HCT116 (cell line): ENCODE measurements at regions not wholly inside any gene's neighbourhood (a gene's known extent, or its start where the extent isn't known, plus 50 kb on each side); places are given as distances from the start of the nearest gene placed in this dataset.

Experiments
- ATAC-seq: fragments of 200-7000 bp; cut with Tn5 transposase; 2 replicates; pipeline ENCODE4 v1.9.1; 2020; ENCODE audit warnings: mild to moderate bottlenecking, moderate library complexity
- BruUV-seq: library from RNA; stranded (reverse); fragments of 400-500 nt; replicated peaks from 2 replicates; lab custom pipeline; 2021; lab: Mats Ljungman, UMichigan
- CTCF ChIA-PET: fragments of 300-600 bp; sonication (Branson Sonifier 250); formaldehyde crosslinking; loops from one replicate; lab custom pipeline; 2021; ENCODE audit warnings: antibody characterized with exemption; lab: Charles Lee
- POLR2A ChIA-PET: fragments of 300-600, 350-600 bp; sonication (Branson Sonifier 250); formaldehyde crosslinking; loops from one replicate; lab custom pipeline; 2021; ENCODE audit warnings: antibody characterized with exemption; lab: Charles Lee
- RAD21 ChIA-PET, 2 experiments: fragments of 300-600 bp; sonication (Branson Sonifier 250); formaldehyde crosslinking; loops; one replicate each; lab custom pipeline; 2023; ENCODE audit warnings: low total read pairs in 2 of 2; ENCODE audit not compliant: uncharacterized antibody in 2 of 2, unreplicated experiment in 2 of 2, low non-redundant PET in 1 of 2; lab: Charles Lee
- DNase-seq: peaks from one replicate; pipeline ENCODE4 v3.0.0-alpha.2; 2010; ENCODE audit warnings: low read depth, low spot score
- H2AFZ ChIP-seq: fragments of 200-600 bp; shearing (Covaris generic), sonication (generic); 2 replicates; pipeline ENCODE4 v1.6.1; 2017; ENCODE audit warnings: low read depth, mixed run types, mixed read lengths, antibody characterized with exemption, low read length; ENCODE audit not compliant: poor library complexity, severe bottlenecking
- H3K27ac ChIP-seq: 2 replicates; pipeline ENCODE4 v1.5.1; 2012; ENCODE audit warnings: low read depth, low read length
- H3K27me3 ChIP-seq: fragments of 200-600 bp; sonication (generic); 2 replicates; pipeline ENCODE4 v1.6.1; 2016; ENCODE audit warnings: mixed run types, low read length, mixed read lengths; ENCODE audit not compliant: insufficient read depth
- H3K36me3 ChIP-seq, 2 experiments: fragments of 200-500 bp in 1 of 2; fragments of 200-600 bp in 1 of 2; sonication (Bioruptor generic) in 1 of 2; sonication (generic) in 1 of 2; 2 replicates each; pipeline versions ENCODE4 v1.5.1 to v1.6.1; 2014 to 2016; ENCODE audit warnings: low read length in 2 of 2, inconsistent platforms in 1 of 2, mixed read lengths in 1 of 2, mixed run types in 1 of 2; ENCODE audit not compliant: insufficient read depth in 2 of 2, control insufficient read depth in 1 of 2
- H3K4me1 ChIP-seq, 2 experiments: fragments of 200-600 bp in 1 of 2; sonication (generic) in 1 of 2; 2 replicates each; pipeline versions ENCODE4 v1.5.1 to v1.6.1; 2012 to 2017; ENCODE audit warnings: low read length in 2 of 2, inconsistent platforms in 1 of 2, mild to moderate bottlenecking in 1 of 2, mixed read lengths in 1 of 2, mixed run types in 1 of 2, moderate library complexity in 1 of 2; ENCODE audit not compliant: insufficient read depth in 2 of 2, control insufficient read depth in 1 of 2
- H3K4me2 ChIP-seq: fragments of 200-600 bp; sonication (generic); 2 replicates; pipeline ENCODE4 v1.6.1; 2017; ENCODE audit warnings: mixed run types, low read length, mixed read lengths
- H3K4me3 ChIP-seq, 2 experiments: fragments of 200-600 bp in 1 of 2; sonication (generic) in 1 of 2; replicated peaks in 1 of 2; 2 replicates each; pipeline ENCODE4 v1.5.1; 2011 to 2016; ENCODE audit warnings: low read length in 2 of 2, control low read depth in 1 of 2, low read depth in 1 of 2, mild to moderate bottlenecking in 1 of 2, mixed read lengths in 1 of 2, mixed run types in 1 of 2
- H3K79me2 ChIP-seq: fragments of 200-600 bp; sonication (generic); 2 replicates; pipeline ENCODE4 v1.6.1; 2017; ENCODE audit warnings: mild to moderate bottlenecking, mixed run types, low read length, moderate library complexity, mixed read lengths; ENCODE audit not compliant: insufficient read depth
- H3K9ac ChIP-seq: fragments of 200-600 bp; sonication (generic); 2 replicates; pipeline ENCODE4 v1.6.1; 2016; ENCODE audit warnings: low read length, mixed read lengths
- H3K9me2 ChIP-seq: fragments of 200-600 bp; sonication (generic), shearing (Covaris generic); 2 replicates; pipeline ENCODE4 v1.6.1; 2017; ENCODE audit warnings: mixed run types, mild to moderate bottlenecking, moderate library complexity; ENCODE audit not compliant: insufficient read depth
- H3K9me3 ChIP-seq, 2 experiments: fragments of 200-500 bp in 1 of 2; fragments of 200-600 bp in 1 of 2; sonication (Bioruptor generic) in 1 of 2; sonication (generic) in 1 of 2; 2 replicates each; pipeline ENCODE4 v1.6.1; 2014 to 2017; ENCODE audit warnings: low read length in 2 of 2, mixed read lengths in 2 of 2, inconsistent platforms in 1 of 2, low read depth in 1 of 2, mild to moderate bottlenecking in 1 of 2, mixed run types in 1 of 2, moderate library complexity in 1 of 2; ENCODE audit not compliant: control insufficient read depth in 1 of 2, insufficient read depth in 1 of 2
- H4K20me1 ChIP-seq: fragments of 200-600 bp; sonication (generic), shearing (Covaris generic); 2 replicates; pipeline ENCODE4 v1.6.1; 2017; ENCODE audit warnings: mixed run types, mild to moderate bottlenecking, moderate library complexity; ENCODE audit not compliant: insufficient read depth
- ATF3 ChIP-seq: IDR thresholded peaks from 2 replicates; pipeline ENCODE4 v1.6.1; 2012
- CBX3 ChIP-seq: IDR thresholded peaks from 2 replicates; pipeline ENCODE4 v1.6.1; 2012; ENCODE audit warnings: low read depth
- EGR1 ChIP-seq: IDR thresholded peaks from 2 replicates; pipeline ENCODE4 v1.6.1; 2012; ENCODE audit warnings: low read depth
- ELF1 ChIP-seq: IDR thresholded peaks from 2 replicates; pipeline ENCODE4 v1.6.1; 2012; ENCODE audit warnings: low read depth, borderline replicate concordance
- FOSL1 ChIP-seq: IDR thresholded peaks from 2 replicates; pipeline ENCODE4 v1.6.1; 2012; ENCODE audit warnings: low read depth
- JUND ChIP-seq: IDR thresholded peaks from 2 replicates; pipeline ENCODE4 v1.6.1; 2012
- POLR2AphosphoS5 ChIP-seq: IDR thresholded peaks from 2 replicates; pipeline ENCODE4 v1.6.1; 2011; ENCODE audit warnings: mild to moderate bottlenecking, low read depth, low read length, moderate library complexity
- SRF ChIP-seq: IDR thresholded peaks from 2 replicates; pipeline ENCODE4 v1.6.1; 2012; ENCODE audit warnings: low read depth
- TCF7L2 ChIP-seq: IDR thresholded peaks from 2 replicates; pipeline ENCODE4 v1.7.0; 2011; ENCODE audit warnings: borderline replicate concordance, inconsistent platforms; ENCODE audit not compliant: insufficient read depth, insufficient read length; ENCODE audit errors: extremely low read depth
- YY1 ChIP-seq: IDR thresholded peaks from 2 replicates; pipeline ENCODE4 v1.6.1; 2011; ENCODE audit warnings: low read length, low read depth, moderate library complexity, mild to moderate bottlenecking; ENCODE audit not compliant: insufficient replicate concordance; ENCODE audit errors: extremely low read depth
- ZBTB33 ChIP-seq: IDR thresholded peaks from 2 replicates; pipeline ENCODE4 v1.6.1; 2011; ENCODE audit warnings: mild to moderate bottlenecking, low read length, moderate library complexity; ENCODE audit not compliant: insufficient replicate concordance; ENCODE audit errors: extremely low read depth
- ZFX ChIP-seq: fragments of 450-650 bp; IDR thresholded peaks from 2 replicates; pipeline ENCODE4 v1.6.1; 2017
- intact Hi-C: fragments of 100-400 bp; cut with micrococcal nuclease; formaldehyde crosslinking; loops from 2 replicates; pipeline ENCODE4 v1.10.0; 2022

- CTCF ChIA-PET, result no interaction called here
- no TSS peak for BruUV-seq
These were observed 92.4 kb downstream of the KBTBD8 start for GRCh38 chr3:67090474-67090873.

More at GRCh38 chr3:67090474-67090873, 92.4 kb downstream of the KBTBD8 start:
- Histone ChIP-seq H4K20me1 (no peaks in the 10 kb centered on the region), H2AFZ (no peak overlapping the region), H3K9ac (no peak overlapping the region), H3K9me3 (no peaks in the 10 kb centered on the region), H3K36me3 (no peaks in the 10 kb centered on the region), H3K27me3 (peaks cover 4% of the 10 kb centered on the region; the same call in 1 of the 2 replicates), H3K79me2 (no peaks in the 10 kb centered on the region), H3K9me2 (no peaks in the 10 kb centered on the region), H3K4me3 (no peak overlapping the region), H3K4me2 (no peak overlapping the region), H3K4me1 (no peaks in the 10 kb centered on the region)
- DNase-seq, result no peak
- ATAC-seq, result no peak
- RAD21 ChIA-PET, result no interaction called here
- intact Hi-C loops, result no loop called here
- no peak for TF ChIP-seq JUND
- no peak for TF ChIP-seq ELF1
- TF ChIP-seq POLR2AphosphoS5, result no peak
- TF ChIP-seq CBX3, result no peak
- TF ChIP-seq ZBTB33, result no peak
- TF ChIP-seq ZFX, result no peak
- TF ChIP-seq FOSL1, result no peak
- TF ChIP-seq YY1, result no peak
- no peak for TF ChIP-seq TCF7L2
- no peak for TF ChIP-seq ATF3
- TF ChIP-seq SRF, result no peak
- no peak for TF ChIP-seq EGR1
- TF ChIP-seq, all 23 proteins: peak for 0
- H3K27ac ChIP-seq, result no peak overlapping the region
- POLR2A ChIA-PET, result no interaction called here
